22Rv1 (cell line): ENCODE measurements at regions not wholly inside any gene's neighbourhood (a gene's known extent, or its start where the extent isn't known, plus 50 kb on each side); places are given as distances from the start of the nearest gene placed in this dataset.

Source experiments
- CTCF ChIP-seq: fragments of 450-650 bp; IDR thresholded peaks from 2 replicates; pipeline ENCODE4 v1.5.1; 2017; ENCODE audit warnings: mild to moderate bottlenecking
- ZFX ChIP-seq: fragments of 450-650 bp; IDR thresholded peaks from 2 replicates; pipeline ENCODE4 v1.6.1; 2017; ENCODE audit warnings: antibody characterized with exemption, borderline replicate concordance

DNA sequence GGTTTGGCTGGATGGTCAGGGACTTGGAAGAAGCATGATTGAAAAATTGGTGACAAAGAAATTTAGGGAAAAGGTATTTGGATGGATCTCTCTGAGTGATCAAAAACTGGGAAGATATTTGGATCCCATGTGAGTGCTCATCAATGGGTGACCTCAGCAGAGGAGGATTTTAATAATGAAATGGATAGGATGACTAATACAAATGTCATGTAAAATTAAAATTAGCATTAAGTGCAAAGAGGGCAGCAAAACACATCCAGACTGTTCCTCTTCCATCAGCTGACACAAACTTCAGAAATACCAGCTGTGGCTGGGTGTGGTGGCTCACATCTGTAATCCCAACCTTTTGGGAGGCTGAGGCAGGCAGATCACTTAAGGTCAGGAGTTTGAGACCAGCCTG lies 151.7 kb downstream of the THBS2 start:
- TF ChIP-seq CTCF (no peak), ZFX (no peak)
